Caco-2 (cell line): ENCODE measurements at regions not wholly inside any gene's neighbourhood (a gene's known extent, or its start where the extent isn't known, plus 50 kb on each side); places are given as distances from the start of the nearest gene placed in this dataset.
"Not testable (repeated sequence)": the region's sequence is repeated elsewhere in the genome, so short reads cannot be mapped to it uniquely, and the experiment has no call there.

Experiments used
- BruUV-seq: library from RNA; stranded (reverse); fragments of 400-500 nt; replicated peaks from 2 replicates; lab custom pipeline; 2021; lab: Mats Ljungman, UMichigan
- CTCF ChIA-PET: fragments of 300-600 bp; sonication (Branson Sonifier 250); formaldehyde crosslinking; loops from one replicate; lab custom pipeline; 2022; ENCODE audit warnings: antibody characterized with exemption; lab: Charles Lee
- POLR2A ChIA-PET: fragments of 300-600 bp; sonication (Branson Sonifier 250); formaldehyde crosslinking; loops from one replicate; lab custom pipeline; 2022; ENCODE audit warnings: antibody characterized with exemption; lab: Charles Lee
- DNase-seq, 2 experiments: peaks; one replicate each; pipeline versions ENCODE4 v3.0.0 to v3.0.0-alpha.2; 2020 to 2022
- H3K27me3 ChIP-seq: replicated peaks from 2 replicates; pipeline ENCODE4 v1.6.0; 2011; ENCODE audit warnings: low read length; ENCODE audit not compliant: control insufficient read depth, insufficient read depth
- H3K36me3 ChIP-seq: 2 replicates; pipeline ENCODE4 v1.5.1; 2011; ENCODE audit warnings: low read length; ENCODE audit not compliant: control insufficient read depth, insufficient read depth
- H3K4me1 ChIP-seq: fragments of 250-450 bp; sonication (Bioruptor Pico); 2 replicates; pipeline ENCODE4 v1.5.1; 2020; ENCODE audit warnings: mild to moderate bottlenecking
- H3K4me3 ChIP-seq: 2 replicates; pipeline ENCODE4 v1.5.1; 2011; ENCODE audit warnings: low read depth, mild to moderate bottlenecking, control low read depth, low read length
- H3K9me3 ChIP-seq: fragments of 250-450 bp; sonication (Bioruptor Pico); 2 replicates; pipeline ENCODE4 v1.5.1; 2020; ENCODE audit warnings: mild to moderate bottlenecking, moderate library complexity
- H3K27ac Mint-ChIP-seq: one replicate; pipeline ENCODE4 v1.8.0; 2022; ENCODE audit warnings: mixed read lengths; ENCODE audit not compliant: unreplicated experiment
- H3K27me3 Mint-ChIP-seq: one replicate; pipeline ENCODE4 v1.8.0; 2022; ENCODE audit warnings: mixed read lengths; ENCODE audit not compliant: insufficient read depth, unreplicated experiment
- H3K36me3 Mint-ChIP-seq: one replicate; pipeline ENCODE4 v1.8.0; 2022; ENCODE audit warnings: mild to moderate bottlenecking, mixed read lengths; ENCODE audit not compliant: insufficient read depth, unreplicated experiment
- H3K4me1 Mint-ChIP-seq: one replicate; pipeline ENCODE4 v1.8.0; 2022; ENCODE audit warnings: low read depth, mixed read lengths; ENCODE audit not compliant: unreplicated experiment
- H3K4me3 Mint-ChIP-seq: one replicate; pipeline ENCODE4 v1.8.0; 2022; ENCODE audit warnings: mild to moderate bottlenecking, moderate library complexity, mixed read lengths; ENCODE audit not compliant: unreplicated experiment
- H3K9me3 Mint-ChIP-seq: one replicate; pipeline ENCODE4 v1.8.0; 2022; ENCODE audit warnings: mixed read lengths; ENCODE audit not compliant: unreplicated experiment
- CTCF ChIP-seq, 2 experiments: fragments of 200-600 bp in 1 of 2; IDR thresholded peaks; 1 replicate in 1 of 2; 2 replicates in 1 of 2; pipeline versions ENCODE4 v1.5.1 to v1.8.0; 2011 to 2022; ENCODE audit warnings: antibody characterized with exemption in 1 of 2, control low read depth in 1 of 2, inconsistent platforms in 1 of 2, low read depth in 1 of 2, low read length in 1 of 2, mild to moderate bottlenecking in 1 of 2, moderate library complexity in 1 of 2; ENCODE audit not compliant: insufficient read depth in 1 of 2, severe bottlenecking in 1 of 2, unreplicated experiment in 1 of 2
- intact Hi-C: fragments of 100-400 bp; cut with micrococcal nuclease; formaldehyde crosslinking; loops from one replicate; pipeline ENCODE4 v1.10.0; 2022; ENCODE audit not compliant: unreplicated experiment

GRCh38 chrX:28124416-28124815 is 143.2 kb upstream of the DCAF8L1 start:
- no peaks in the 10 kb centered on the region for H3K4me1 Mint-ChIP-seq
- Histone ChIP-seq H3K4me3 (no peak overlapping the region), H3K27me3 (no peaks in the 10 kb centered on the region), H3K4me1 (no peaks in the 10 kb centered on the region), H3K36me3 (no peaks in the 10 kb centered on the region), H3K9me3 (no peaks in the 10 kb centered on the region)
- POLR2A ChIA-PET, result no interaction called here
- no peak for TF ChIP-seq CTCF (IDR thresholded peaks at IDR 0.05; ENCODE audit: insufficient read depth in 1 of 2, low read depth in 1 of 2, low read length in 1 of 2, severe bottlenecking in 1 of 2, unreplicated experiment in 1 of 2)
- no peaks in the 10 kb centered on the region for H3K9me3 Mint-ChIP-seq
- intact Hi-C loops, result no loop called here
- no peaks in the 10 kb centered on the region for H3K36me3 Mint-ChIP-seq
- no peak overlapping the region for H3K27ac Mint-ChIP-seq
- H3K27me3 Mint-ChIP-seq, result peaks cover 3% of the 10 kb centered on the region
- no peak overlapping the region for H3K4me3 Mint-ChIP-seq
- CTCF ChIA-PET, result no interaction called here
- no peak for DNase-seq
- BruUV-seq, result no TSS peak

- H3K4me3 Mint-ChIP-seq, POLR2A ChIA-PET, H3K27me3 Mint-ChIP-seq: not testable (repeated sequence)
Measured at GRCh38 chrX:28120580-28121245, 139.5 kb upstream of the DCAF8L1 start.

DNA sequence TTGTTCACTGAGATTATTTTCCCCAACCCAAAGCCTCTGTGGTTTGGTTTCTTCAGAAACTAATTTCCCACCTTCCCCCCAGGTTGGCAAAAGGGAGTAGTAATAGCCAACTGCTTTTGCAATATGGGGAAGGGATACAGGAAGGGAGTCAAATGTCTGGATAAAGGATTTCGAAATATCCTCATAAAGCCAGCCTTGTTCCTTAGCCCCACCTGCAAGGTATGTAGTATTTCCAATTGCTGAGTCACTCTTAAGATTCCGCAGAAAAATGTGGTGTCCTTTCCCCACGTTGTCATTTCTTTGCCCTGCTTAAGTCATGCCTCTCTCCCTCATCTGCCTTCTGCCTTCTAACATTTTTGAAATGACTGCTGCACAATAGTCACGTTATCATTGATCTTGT is 138.8 kb upstream of the DCAF8L1 start:
- no TSS peak for BruUV-seq
- POLR2A ChIA-PET, result no interaction called here
- no peak for TF ChIP-seq CTCF (IDR thresholded peaks at IDR 0.05; ENCODE audit: insufficient read depth in 1 of 2, low read depth in 1 of 2, low read length in 1 of 2, severe bottlenecking in 1 of 2, unreplicated experiment in 1 of 2)
- Mint-ChIP-seq H3K4me1 (no peaks in the 10 kb centered on the region), H3K27me3 (peaks cover 6% of the 10 kb centered on the region), H3K36me3 (no peaks in the 10 kb centered on the region), H3K27ac (no peak overlapping the region), H3K4me3 (no peak overlapping the region), H3K9me3 (no peaks in the 10 kb centered on the region)
- H3K36me3 ChIP-seq, result no peaks in the 10 kb centered on the region
- intact Hi-C loops, result no loop called here
- no peak overlapping the region for H3K4me3 ChIP-seq
- no peaks in the 10 kb centered on the region for H3K4me1 ChIP-seq
- no peak for DNase-seq
- H3K9me3 ChIP-seq, result no peaks in the 10 kb centered on the region
- no peaks in the 10 kb centered on the region for H3K27me3 ChIP-seq
- CTCF ChIA-PET, result no interaction called here

More at GRCh38 chrX:28120580-28121245, 139.5 kb upstream of the DCAF8L1 start:
- H3K4me1 ChIP-seq, H3K27ac Mint-ChIP-seq, H3K4me3 ChIP-seq, H3K36me3 Mint-ChIP-seq, CTCF ChIA-PET, intact Hi-C loops, H3K27me3 ChIP-seq, H3K36me3 ChIP-seq, H3K4me1 Mint-ChIP-seq, H3K9me3 Mint-ChIP-seq, BruUV-seq, DNase-seq, H3K9me3 ChIP-seq: not testable (repeated sequence)
